A549 (cell line): ENCODE measurements at regions not wholly inside any gene's neighbourhood (a gene's known extent, or its start where the extent isn't known, plus 50 kb on each side); places are given as distances from the start of the nearest gene placed in this dataset.
"Not testable (repeated sequence)": the region's sequence is repeated elsewhere in the genome, so short reads cannot be mapped to it uniquely, and the experiment has no call there.

Experiments used
- CBX2 ChIP-seq: fragments of 200-600 bp; sonication (generic); IDR thresholded peaks from 2 replicates; pipeline ENCODE4 v1.6.1; 2016; ENCODE audit warnings: low read depth, mild to moderate bottlenecking, borderline replicate concordance
- JUN ChIP-seq, 2 experiments: fragments of >200 bp; sonication (Bioruptor Twin); formaldehyde crosslinking; IDR thresholded peaks; 2 replicates in 1 of 2; 3 replicates in 1 of 2; pipeline ENCODE4 v1.6.1; 2016 to 2017
- JUNB ChIP-seq: fragments of >200 bp; sonication (Bioruptor Twin); formaldehyde crosslinking; IDR thresholded peaks from 2 replicates; pipeline ENCODE4 v1.6.1; 2016
- KDM1A ChIP-seq: fragments of 200-600 bp; sonication (generic); IDR thresholded peaks from 2 replicates; pipeline ENCODE4 v1.6.1; 2016; ENCODE audit warnings: low read depth, mild to moderate bottlenecking
- POLR2A ChIP-seq: IDR thresholded peaks from 2 replicates; pipeline ENCODE4 v1.6.1; 2012; ENCODE audit warnings: mild to moderate bottlenecking, low read length
- TFCP2L1 ChIP-seq: fragments of 250-450 bp; sonication (Bioruptor Pico); IDR thresholded peaks from 2 replicates; pipeline ENCODE4 v1.5.0; 2021; ENCODE audit warnings: mild to moderate bottlenecking
- TF ChIP-seq, protein P1 (sequence below): fragments of >200 bp; sonication (Bioruptor Twin); formaldehyde crosslinking; IDR thresholded peaks from 3 replicates; pipeline ENCODE4 v1.5.1; 2016

DNA sequence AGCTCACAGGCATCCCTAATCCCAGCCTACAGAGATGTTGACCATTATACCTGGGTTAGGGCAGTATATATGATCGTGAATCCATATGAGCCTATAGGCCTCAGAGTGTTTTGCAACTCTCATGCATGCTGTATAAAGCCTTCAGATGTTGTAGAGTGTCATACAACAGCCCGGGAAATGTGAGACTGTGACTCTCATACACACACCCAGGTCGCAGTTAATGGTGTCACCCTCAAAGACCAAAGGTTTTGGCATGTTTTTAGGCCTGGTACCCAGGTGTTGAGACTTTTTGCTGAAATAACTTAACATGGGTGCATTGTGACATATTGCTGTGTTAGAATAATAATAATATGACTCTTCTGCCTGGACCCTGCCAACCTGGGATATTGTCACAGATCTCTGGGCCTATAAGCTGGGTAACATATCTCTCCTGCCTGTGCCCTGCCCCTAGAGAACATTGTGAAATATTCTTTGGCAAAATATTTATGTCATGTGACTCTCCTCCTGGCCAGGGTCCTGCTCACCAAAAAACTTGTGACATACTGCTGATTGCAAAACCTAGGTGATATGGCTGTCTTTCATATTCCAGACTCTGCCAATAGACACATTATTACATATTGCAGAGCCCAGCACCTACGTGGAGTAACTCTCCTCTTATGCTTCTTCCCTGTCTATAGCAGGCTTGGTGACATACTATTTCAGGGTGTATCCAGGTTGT lies 165.1 kb upstream of the BPY2 start:
- not testable (repeated sequence) for TF ChIP-seq CBX2; POLR2A; JUNB; JUN (IDR thresholded peaks at IDR 0.05); KDM1A; TFCP2L1 (CRISPR knock-in tag)
- TF ChIP-seq, protein P1, sequence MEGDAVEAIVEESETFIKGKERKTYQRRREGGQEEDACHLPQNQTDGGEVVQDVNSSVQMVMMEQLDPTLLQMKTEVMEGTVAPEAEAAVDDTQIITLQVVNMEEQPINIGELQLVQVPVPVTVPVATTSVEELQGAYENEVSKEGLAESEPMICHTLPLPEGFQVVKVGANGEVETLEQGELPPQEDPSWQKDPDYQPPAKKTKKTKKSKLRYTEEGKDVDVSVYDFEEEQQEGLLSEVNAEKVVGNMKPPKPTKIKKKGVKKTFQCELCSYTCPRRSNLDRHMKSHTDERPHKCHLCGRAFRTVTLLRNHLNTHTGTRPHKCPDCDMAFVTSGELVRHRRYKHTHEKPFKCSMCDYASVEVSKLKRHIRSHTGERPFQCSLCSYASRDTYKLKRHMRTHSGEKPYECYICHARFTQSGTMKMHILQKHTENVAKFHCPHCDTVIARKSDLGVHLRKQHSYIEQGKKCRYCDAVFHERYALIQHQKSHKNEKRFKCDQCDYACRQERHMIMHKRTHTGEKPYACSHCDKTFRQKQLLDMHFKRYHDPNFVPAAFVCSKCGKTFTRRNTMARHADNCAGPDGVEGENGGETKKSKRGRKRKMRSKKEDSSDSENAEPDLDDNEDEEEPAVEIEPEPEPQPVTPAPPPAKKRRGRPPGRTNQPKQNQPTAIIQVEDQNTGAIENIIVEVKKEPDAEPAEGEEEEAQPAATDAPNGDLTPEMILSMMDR, result not testable (repeated sequence)
